IMR-90 (cell line): ENCODE measurements at regions not wholly inside any gene's neighbourhood (a gene's known extent, or its start where the extent isn't known, plus 50 kb on each side); places are given as distances from the start of the nearest gene placed in this dataset.

Experiments
- MAFK ChIP-seq: IDR thresholded peaks from 2 replicates; pipeline ENCODE4 v1.6.1; 2012; ENCODE audit warnings: low read depth, low read length, improper control_type of control experiment
- MXI1 ChIP-seq: IDR thresholded peaks from 2 replicates; pipeline ENCODE4 v1.6.1; 2012; ENCODE audit warnings: low read depth, mild to moderate bottlenecking, low read length, moderate library complexity, borderline replicate concordance
- TF ChIP-seq, protein P1 (sequence below): fragments of 150-350 bp; IDR thresholded peaks from 2 replicates; pipeline ENCODE4 v1.6.1; 2017; ENCODE audit warnings: mild to moderate bottlenecking, antibody characterized with exemption, low read length, low read depth

DNA sequence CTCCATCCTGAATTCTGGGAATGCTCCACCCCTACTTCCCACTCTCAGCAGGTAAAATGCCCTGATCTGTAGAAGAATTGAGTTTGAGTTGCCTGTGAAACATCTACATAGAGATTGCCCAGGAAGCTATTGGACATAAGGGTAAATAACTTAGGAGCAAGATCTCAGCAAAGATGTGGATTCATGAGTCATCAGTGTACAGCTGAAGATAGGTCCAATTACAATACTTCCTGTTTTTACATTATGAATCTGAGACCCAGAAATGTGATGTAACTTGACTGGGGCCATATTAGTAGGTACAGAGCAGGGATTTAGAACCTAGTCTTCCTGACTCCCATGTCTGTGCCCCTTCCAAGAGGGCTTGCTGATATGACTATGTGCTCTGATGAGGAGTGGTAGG is 79.4 kb upstream of the FNDC3A start:
- TF ChIP-seq, protein P1, sequence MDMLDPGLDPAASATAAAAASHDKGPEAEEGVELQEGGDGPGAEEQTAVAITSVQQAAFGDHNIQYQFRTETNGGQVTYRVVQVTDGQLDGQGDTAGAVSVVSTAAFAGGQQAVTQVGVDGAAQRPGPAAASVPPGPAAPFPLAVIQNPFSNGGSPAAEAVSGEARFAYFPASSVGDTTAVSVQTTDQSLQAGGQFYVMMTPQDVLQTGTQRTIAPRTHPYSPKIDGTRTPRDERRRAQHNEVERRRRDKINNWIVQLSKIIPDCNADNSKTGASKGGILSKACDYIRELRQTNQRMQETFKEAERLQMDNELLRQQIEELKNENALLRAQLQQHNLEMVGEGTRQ = no peak
- TF ChIP-seq MAFK = no peak
- TF ChIP-seq MXI1 = no peak
